VCaP (cell line): ENCODE measurements at regions not wholly inside any gene's neighbourhood (a gene's known extent, or its start where the extent isn't known, plus 50 kb on each side); places are given as distances from the start of the nearest gene placed in this dataset.
"Not testable (repeated sequence)": the region's sequence is repeated elsewhere in the genome, so short reads cannot be mapped to it uniquely, and the experiment has no call there.

Source experiments
- H3K27ac ChIP-seq: fragments of 450-650 bp; 2 replicates; pipeline ENCODE4 v1.5.1; 2017
- CTCF ChIP-seq: fragments of 450-650 bp; conservative IDR thresholded peaks from 2 replicates; pipeline ENCODE4 v1.5.1; 2017; ENCODE audit warnings: mild to moderate bottlenecking, moderate library complexity

GRCh38 chr3:102699819-102700140 is 265.0 kb downstream of the ZPLD1 start:
- no peak for TF ChIP-seq CTCF
- H3K27ac ChIP-seq = no peak overlapping the region

- TF ChIP-seq CTCF = no peak
- H3K27ac ChIP-seq = no peak overlapping the region
Measured at GRCh38 chr3:102712896-102713295, 278.1 kb downstream of the ZPLD1 start.

- TF ChIP-seq CTCF = no peak
- H3K27ac ChIP-seq = no peak overlapping the region
Measured at GRCh38 chr3:102714567-102714966, 279.8 kb downstream of the ZPLD1 start.

- no peak overlapping the region for H3K27ac ChIP-seq
- TF ChIP-seq CTCF = no peak
Measured at GRCh38 chr3:102715030-102715697, 280.3 kb downstream of the ZPLD1 start.

- TF ChIP-seq CTCF = no peak
Measured at GRCh38 chr3:102718651-102719050, 283.8 kb downstream of the ZPLD1 start.

GRCh38 chr3:102722317-102722716 is 287.5 kb downstream of the ZPLD1 start:
- TF ChIP-seq CTCF = no peak
- no peak overlapping the region for H3K27ac ChIP-seq

More at GRCh38 chr3:102718651-102719050, 283.8 kb downstream of the ZPLD1 start:
- no peak overlapping the region for H3K27ac ChIP-seq

- TF ChIP-seq CTCF = no peak
- H3K27ac ChIP-seq = no peak overlapping the region
Measured at GRCh38 chr3:102727340-102727739, 292.5 kb downstream of the ZPLD1 start.

- H3K27ac ChIP-seq = not testable (repeated sequence)
Measured at GRCh38 chr3:102732581-102732980, 297.8 kb downstream of the ZPLD1 start.
